H1 (cell line): ENCODE measurements at regions not wholly inside any gene's neighbourhood (a gene's known extent, or its start where the extent isn't known, plus 50 kb on each side); places are given as distances from the start of the nearest gene placed in this dataset.
"Not testable (repeated sequence)": the region's sequence is repeated elsewhere in the genome, so short reads cannot be mapped to it uniquely, and the experiment has no call there.

Experiments used
- CTCF ChIA-PET: fragments of 300-600 bp; sonication (Branson Sonifier 250); formaldehyde crosslinking; loops from one replicate; lab custom pipeline; 2021; ENCODE audit not compliant: partially characterized antibody; lab: Charles Lee
- POLR2A ChIA-PET: fragments of 300-600 bp; sonication (Branson Sonifier 250); formaldehyde crosslinking; loops from one replicate; lab custom pipeline; 2021; ENCODE audit warnings: inconsistent platforms; ENCODE audit not compliant: partially characterized antibody; lab: Charles Lee
- DNase-seq, 2 experiments: peaks; one replicate each; pipeline versions ENCODE4 v3.0.0 to v3.0.0-alpha.2; 2010 to 2022; ENCODE audit warnings: low spot score in 2 of 2, low read depth in 1 of 2, mixed read lengths in 1 of 2
- FAIRE-seq: peaks from 2 replicates; lab custom pipeline; 2011; peaks lifted over from hg19 to GRCh38; lab: Jason Lieb, UNC
- H2AFZ ChIP-seq: 2 replicates; pipeline ENCODE4 v1.8.1; 2012; ENCODE audit warnings: low read length, inconsistent platforms
- H2AK5ac ChIP-seq: 2 replicates; pipeline ENCODE4 v1.6.1; 2013; ENCODE audit warnings: low read depth, low read length
- H2BK120ac ChIP-seq: replicated peaks from 2 replicates; pipeline ENCODE3; 2013; ENCODE audit warnings: low read depth, low read length, inconsistent platforms
- H2BK12ac ChIP-seq: 2 replicates; pipeline ENCODE4 v1.6.1; 2013; ENCODE audit warnings: low read depth, low read length
- H2BK15ac ChIP-seq: 2 replicates; pipeline ENCODE4 v1.6.1; 2013; ENCODE audit warnings: low read length
- H2BK20ac ChIP-seq: 2 replicates; pipeline ENCODE4 v1.6.1; 2013; ENCODE audit warnings: low read length
- H2BK5ac ChIP-seq: 2 replicates; pipeline ENCODE4 v1.6.1; 2013; ENCODE audit warnings: low read depth, low read length
- H3K14ac ChIP-seq: 2 replicates; pipeline ENCODE4 v1.6.1; 2013; ENCODE audit warnings: inconsistent platforms; ENCODE audit not compliant: insufficient read length
- H3K18ac ChIP-seq: 2 replicates; pipeline ENCODE4 v1.6.1; 2013; ENCODE audit warnings: low read length; ENCODE audit errors: extremely low read depth
- H3K23ac ChIP-seq: 2 replicates; pipeline ENCODE4 v1.6.1; 2013; ENCODE audit warnings: inconsistent platforms; ENCODE audit not compliant: insufficient read length
- H3K23me2 ChIP-seq: 2 replicates; pipeline ENCODE4 v1.6.1; 2013; ENCODE audit warnings: low read depth, low read length
- H3K27ac ChIP-seq: 2 replicates; pipeline ENCODE4 v1.6.1; 2011; ENCODE audit warnings: low read depth, low read length, inconsistent platforms
- H3K27me3 ChIP-seq, 4 experiments: replicated peaks in 1 of 4; 1 replicate in 1 of 4; 2 replicates in 3 of 4; pipeline versions ENCODE4 v1.6.1 to v1.8.1; 2011 to 2013; ENCODE audit warnings: low read length in 3 of 4, mild to moderate bottlenecking in 3 of 4, inconsistent platforms in 2 of 4, mixed read lengths in 2 of 4, moderate library complexity in 1 of 4; ENCODE audit not compliant: control insufficient read depth in 3 of 4, insufficient read depth in 3 of 4; ENCODE audit errors: extremely low read depth in 1 of 4
- H3K36me3 ChIP-seq, 4 experiments: 2 replicates each; pipeline versions ENCODE4 v1.6.1 to v1.8.1; 2011 to 2013; ENCODE audit warnings: mild to moderate bottlenecking in 4 of 4, low read length in 3 of 4, moderate library complexity in 2 of 4, control low read depth in 1 of 4, inconsistent platforms in 1 of 4; ENCODE audit not compliant: insufficient read depth in 4 of 4, control insufficient read depth in 2 of 4
- H3K4ac ChIP-seq: replicated peaks from 2 replicates; pipeline ENCODE3; 2013; ENCODE audit warnings: low read length, low read depth, mixed read lengths, inconsistent platforms; ENCODE audit not compliant: insufficient read length
- H3K4me1 ChIP-seq, 4 experiments: replicated peaks in 1 of 4; 1 replicate in 1 of 4; 2 replicates in 3 of 4; pipeline versions ENCODE4 v1.6.1 to v1.8.1; 2011 to 2013; ENCODE audit warnings: low read length in 3 of 4, inconsistent platforms in 2 of 4, mixed read lengths in 1 of 4; ENCODE audit not compliant: insufficient read depth in 4 of 4, control insufficient read depth in 3 of 4
- H3K4me2 ChIP-seq, 2 experiments: 2 replicates each; pipeline versions ENCODE4 v1.6.1 to v1.8.1; 2011 to 2013; ENCODE audit warnings: low read depth in 2 of 2, low read length in 2 of 2, control low read depth in 1 of 2, inconsistent platforms in 1 of 2, mild to moderate bottlenecking in 1 of 2; ENCODE audit not compliant: insufficient read depth in 1 of 2
- H3K4me3 ChIP-seq, 4 experiments: fragments of 200-600, 300-600 bp in 1 of 4; sonication (generic), shearing (Covaris generic), sonication (Bioruptor Twin) in 1 of 4; 2 replicates each; pipeline versions ENCODE4 v1.5.1 to v1.8.1; 2011 to 2016; ENCODE audit warnings: low read length in 4 of 4, low read depth in 3 of 4, control low read depth in 2 of 4, inconsistent platforms in 2 of 4, mild to moderate bottlenecking in 2 of 4, mixed read lengths in 1 of 4, moderate library complexity in 1 of 4; ENCODE audit not compliant: insufficient read depth in 2 of 4; ENCODE audit errors: extremely low read depth in 1 of 4
- H3K56ac ChIP-seq: replicated peaks from 2 replicates; pipeline ENCODE3; 2013; ENCODE audit warnings: low read depth, mild to moderate bottlenecking, mixed read lengths, low read length, inconsistent platforms; ENCODE audit not compliant: insufficient read length
- H3K79me1 ChIP-seq: 2 replicates; pipeline ENCODE4 v1.6.1; 2013; ENCODE audit warnings: low read depth, low read length, control low read depth
- H3K79me2 ChIP-seq, 2 experiments: 2 replicates each; pipeline versions ENCODE4 v1.6.1 to v1.8.1; 2012 to 2013; ENCODE audit warnings: low read length in 2 of 2, mild to moderate bottlenecking in 2 of 2, inconsistent platforms in 1 of 2; ENCODE audit not compliant: insufficient read depth in 2 of 2, control insufficient read depth in 1 of 2
- H3K9ac ChIP-seq, 4 experiments: replicated peaks in 1 of 4; 1 replicate in 1 of 4; 2 replicates in 3 of 4; pipeline versions ENCODE4 v1.6.1 to v1.8.1; 2011 to 2013; ENCODE audit warnings: low read depth in 3 of 4, low read length in 3 of 4, control low read depth in 2 of 4, mild to moderate bottlenecking in 2 of 4, moderate library complexity in 2 of 4, inconsistent platforms in 1 of 4; ENCODE audit errors: extremely low read depth in 1 of 4
- H3K9me3 ChIP-seq, 2 experiments: 2 replicates each; pipeline versions ENCODE4 v1.6.1 to v1.8.1; 2012 to 2013; ENCODE audit warnings: mild to moderate bottlenecking in 2 of 2, moderate library complexity in 2 of 2, control low read depth in 1 of 2, inconsistent platforms in 1 of 2, low read depth in 1 of 2, low read length in 1 of 2, mixed read lengths in 1 of 2; ENCODE audit not compliant: insufficient read depth in 2 of 2
- H4K20me1 ChIP-seq, 2 experiments: replicated peaks in 1 of 2; 2 replicates each; pipeline versions ENCODE3 to v1.8.1; 2011 to 2013; ENCODE audit warnings: inconsistent platforms in 2 of 2, low read length in 2 of 2, mild to moderate bottlenecking in 1 of 2; ENCODE audit not compliant: insufficient read depth in 2 of 2, control insufficient read depth in 1 of 2
- H4K5ac ChIP-seq: 2 replicates; pipeline ENCODE4 v1.6.1; 2013; ENCODE audit warnings: low read length, low read depth, mixed read lengths, inconsistent platforms; ENCODE audit not compliant: insufficient read length
- H4K8ac ChIP-seq: 2 replicates; pipeline ENCODE4 v1.8.0; 2013; ENCODE audit warnings: mild to moderate bottlenecking, moderate library complexity, low read length, inconsistent platforms; ENCODE audit not compliant: insufficient read depth; ENCODE audit errors: extremely low read depth
- H4K91ac ChIP-seq: replicated peaks from 2 replicates; pipeline ENCODE3; 2013; ENCODE audit warnings: low read length, mixed read lengths, inconsistent platforms; ENCODE audit not compliant: insufficient read length
- WGBS, 2 experiments: shearing (Covaris generic) in 1 of 2; methylation state at CpG; one replicate each; pipeline versions ENCODE4 v1.1.6 to v1.1.7; 2013 to 2015; ENCODE audit warnings: low lambda C conversion rate in 2 of 2, mixed read lengths in 2 of 2, inconsistent platforms in 1 of 2, low coverage in 1 of 2, missing lambda C conversion rate in 1 of 2; ENCODE audit not compliant: insufficient replicate concordance in 2 of 2, insufficient coverage in 1 of 2, insufficient read length in 1 of 2; ENCODE audit errors: extremely low coverage in 1 of 2, missing lambda C conversion rate in 1 of 2; 5-methylcytosine and 5-hydroxymethylcytosine counted together

GRCh38 chr5:54787910-54788309, 197.5 kb downstream of the ESM1 start:
- H3K4me1 ChIP-seq, FAIRE-seq, CTCF ChIA-PET, H4K8ac ChIP-seq, H3K23me2 ChIP-seq, POLR2A ChIA-PET, H3K4me3 ChIP-seq, H2BK5ac ChIP-seq, H3K27ac ChIP-seq, H2BK15ac ChIP-seq, H2BK12ac ChIP-seq, H4K5ac ChIP-seq, H3K18ac ChIP-seq, DNase-seq, H2BK120ac ChIP-seq, H4K20me1 ChIP-seq, H3K9ac ChIP-seq, H2BK20ac ChIP-seq, H3K9me3 ChIP-seq, H3K4ac ChIP-seq, H3K4me2 ChIP-seq, H3K27me3 ChIP-seq, H2AK5ac ChIP-seq, H2AFZ ChIP-seq, H3K56ac ChIP-seq, H3K79me1 ChIP-seq, H3K23ac ChIP-seq, H4K91ac ChIP-seq, H3K36me3 ChIP-seq, H3K79me2 ChIP-seq, H3K14ac ChIP-seq: not testable (repeated sequence)
- 97% methylated on average over 3 of the region's 3 CpGs; no CpG with 5 or more reads in 1 of the 2 experiments for WGBS, 2 experiments
